Inflammatory macrophage treated with lipopolysaccharide for 4 hours (primary cell): ENCODE measurements at regions not wholly inside any gene's neighbourhood (a gene's known extent, or its start where the extent isn't known, plus 50 kb on each side); places are given as distances from the start of the nearest gene placed in this dataset.

ENCODE experiments used
- DNase-seq: peaks from one replicate; pipeline ENCODE4 v3.0.0-alpha.2; 2020

- no peak for DNase-seq
These were observed 856.9 kb upstream of the SEL1L start for GRCh38 chr14:82390586-82390985.

DNA sequence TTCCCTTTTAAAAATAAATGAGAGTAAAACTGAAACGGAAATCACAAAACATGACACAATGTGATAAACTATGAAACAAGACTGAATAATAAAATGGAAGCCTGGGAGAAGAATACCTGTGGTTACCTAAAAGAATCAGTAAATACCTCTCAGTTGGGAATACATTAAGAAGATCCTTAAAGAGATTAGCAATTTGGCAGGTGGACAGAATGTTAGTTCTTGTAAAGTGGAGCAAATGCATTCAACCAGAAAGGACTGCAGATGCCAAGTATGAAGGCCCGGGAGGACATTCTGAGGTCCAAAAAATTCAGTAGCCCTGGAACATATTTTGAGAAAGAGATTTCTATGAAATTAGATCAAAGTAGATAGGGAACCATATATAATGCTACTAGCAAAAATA is 861.3 kb upstream of the SEL1L start:
- no peak for DNase-seq

GRCh38 chr14:82398256-82398655 is 864.6 kb upstream of the SEL1L start:
- DNase-seq, result no peak

GRCh38 chr14:82403987-82404386 is 870.3 kb upstream of the SEL1L start:
- no peak for DNase-seq

GRCh38 chr14:82410064-82410463 is 876.4 kb upstream of the SEL1L start:
- DNase-seq, result no peak

GRCh38 chr14:82411298-82411697 is 877.6 kb upstream of the SEL1L start:
- DNase-seq, result no peak

- peak; percentile 3 for DNase-seq
These were observed 878.9 kb upstream of the SEL1L start for GRCh38 chr14:82412545-82412944.

GRCh38 chr14:82414853-82415539 is 881.3 kb upstream of the SEL1L start:
- no peak for DNase-seq

- DNase-seq, result no peak
These were observed 886.3 kb upstream of the SEL1L start for GRCh38 chr14:82419933-82420332.

- no peak for DNase-seq
These were observed 887.2 kb upstream of the SEL1L start for GRCh38 chr14:82420871-82421270.

- DNase-seq, result no peak
These were observed 887.6 kb upstream of the SEL1L start for GRCh38 chr14:82421286-82421685.

DNA sequence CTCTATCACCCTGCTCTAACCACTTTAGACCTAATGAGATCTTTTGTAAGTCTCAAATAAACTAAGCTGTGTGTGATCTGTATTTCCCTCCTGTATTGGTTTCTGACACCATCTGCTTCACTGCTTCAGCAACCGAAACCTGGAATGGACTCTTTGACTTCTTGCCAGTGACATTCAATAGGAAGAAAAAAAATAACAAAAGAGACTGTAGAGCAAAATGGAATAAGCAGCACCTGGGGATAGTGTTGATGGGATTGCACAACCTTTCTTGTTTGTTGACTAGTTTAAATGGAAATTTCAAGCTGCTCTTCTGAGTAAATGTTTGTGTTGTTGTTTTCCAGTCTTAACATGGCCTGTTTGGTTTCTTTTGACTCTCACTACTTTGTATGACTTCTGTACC is 888.6 kb upstream of the SEL1L start:
- DNase-seq, result no peak

GRCh38 chr14:82425261-82425660 is 891.6 kb upstream of the SEL1L start:
- DNase-seq, result no peak

DNA sequence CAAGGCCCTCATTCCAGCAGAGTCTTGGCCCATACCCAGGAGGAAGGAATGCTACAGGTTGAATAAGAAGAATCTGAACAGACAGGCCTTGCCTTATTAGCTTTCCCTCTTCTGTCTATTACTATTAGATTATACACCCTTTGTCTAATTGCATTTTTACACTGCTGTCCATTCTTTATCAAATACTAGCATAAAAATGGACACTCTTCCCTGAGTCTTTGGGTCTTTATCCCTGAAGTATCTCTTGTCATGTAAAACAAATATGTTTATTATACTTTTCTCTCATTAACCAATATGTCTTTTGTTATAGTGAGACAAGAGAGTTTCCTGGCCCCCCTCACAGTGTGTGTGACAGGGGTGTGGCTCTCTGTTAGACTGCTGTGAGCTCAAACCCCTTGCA is 897.4 kb upstream of the SEL1L start:
- no peak for DNase-seq

DNA sequence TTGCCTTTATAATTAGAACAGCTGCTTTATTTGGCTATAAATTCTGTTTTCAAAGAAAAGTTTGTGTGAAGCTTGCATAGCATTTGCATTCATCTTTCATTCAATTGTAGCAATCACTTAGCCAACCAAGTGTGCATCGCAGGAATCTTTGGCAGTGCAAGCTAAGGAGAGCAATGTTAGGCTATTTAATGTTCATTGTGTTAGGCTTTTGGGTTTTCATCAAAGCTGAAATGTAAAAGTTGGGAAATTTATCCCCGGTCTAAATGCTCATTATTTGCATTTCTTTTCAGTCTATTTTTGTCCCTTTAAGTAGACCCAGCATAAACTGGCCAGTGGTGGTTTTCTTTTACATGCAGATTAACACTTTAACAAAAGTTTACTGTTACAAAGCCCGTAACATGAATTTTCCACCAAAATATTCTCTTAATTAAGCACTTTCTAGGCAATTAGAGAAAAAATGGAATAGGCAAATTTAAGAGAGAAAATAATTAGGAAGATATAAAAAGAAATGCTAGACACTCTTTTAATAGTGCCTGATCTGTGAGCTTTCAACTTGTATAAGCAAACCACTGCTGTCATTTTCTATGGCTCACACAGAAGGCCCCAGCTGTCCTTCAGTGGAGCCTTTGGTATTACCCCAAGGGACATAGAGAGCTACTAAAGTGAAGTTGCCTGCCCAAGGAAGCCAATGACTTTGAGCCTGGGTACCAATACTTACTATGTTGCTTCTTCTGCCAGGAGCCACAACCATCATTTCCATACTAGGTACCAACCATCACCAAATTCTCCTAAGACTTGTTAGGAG is 898.9 kb upstream of the SEL1L start:
- DNase-seq, result no peak

- DNase-seq, result no peak
These were observed 904.8 kb upstream of the SEL1L start for GRCh38 chr14:82438436-82438835.

- no peak for DNase-seq
These were observed 907.6 kb upstream of the SEL1L start for GRCh38 chr14:82441270-82441669.

GRCh38 chr14:82445810-82446570 is 912.3 kb upstream of the SEL1L start:
- no peak for DNase-seq

DNA sequence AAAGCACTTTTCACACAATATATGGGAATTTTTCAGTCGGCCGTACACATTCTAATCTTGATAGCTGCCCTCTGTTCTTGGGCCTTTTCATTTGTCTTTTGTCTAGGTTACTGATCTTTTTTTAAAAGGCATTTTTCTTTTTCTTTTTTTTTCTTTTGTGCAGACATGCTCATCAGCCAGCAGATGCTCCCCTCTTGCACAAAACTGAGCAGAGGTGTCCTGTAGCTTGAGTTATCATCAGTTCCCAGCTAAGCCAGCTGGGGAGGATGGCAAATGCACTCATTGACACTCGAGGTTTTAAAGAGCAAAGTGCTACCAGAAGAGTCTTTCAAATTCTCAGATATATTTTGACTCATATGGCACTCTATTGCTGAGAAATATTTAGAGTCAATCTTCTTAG is 913.9 kb upstream of the SEL1L start:
- no peak for DNase-seq

GRCh38 chr14:82449926-82450468 is 916.3 kb upstream of the SEL1L start:
- DNase-seq, result no peak

GRCh38 chr14:82451675-82452074 is 918.0 kb upstream of the SEL1L start:
- no peak for DNase-seq

- no peak for DNase-seq
These were observed 948.7 kb upstream of the SEL1L start for GRCh38 chr14:82482345-82482744.

DNA sequence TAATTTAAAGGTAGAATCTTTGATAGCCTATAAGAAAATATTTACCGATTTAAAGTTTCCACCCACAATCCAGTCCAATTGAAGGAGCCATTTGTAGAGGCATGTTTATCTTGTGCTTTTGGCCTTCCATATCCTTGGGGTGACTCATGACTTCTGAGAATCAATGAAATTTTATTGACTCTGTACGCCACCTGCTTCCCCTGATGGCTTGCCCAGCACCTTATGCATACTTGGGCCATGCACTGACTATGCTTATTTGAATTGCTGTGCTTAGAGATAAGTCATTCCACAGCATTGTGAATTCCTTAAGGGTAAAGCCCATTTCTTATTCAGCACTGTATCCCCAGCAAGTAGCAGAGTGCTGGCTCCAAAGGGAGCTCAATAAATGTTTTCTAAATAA is 954.8 kb upstream of the SEL1L start:
- no peak for DNase-seq

DNA sequence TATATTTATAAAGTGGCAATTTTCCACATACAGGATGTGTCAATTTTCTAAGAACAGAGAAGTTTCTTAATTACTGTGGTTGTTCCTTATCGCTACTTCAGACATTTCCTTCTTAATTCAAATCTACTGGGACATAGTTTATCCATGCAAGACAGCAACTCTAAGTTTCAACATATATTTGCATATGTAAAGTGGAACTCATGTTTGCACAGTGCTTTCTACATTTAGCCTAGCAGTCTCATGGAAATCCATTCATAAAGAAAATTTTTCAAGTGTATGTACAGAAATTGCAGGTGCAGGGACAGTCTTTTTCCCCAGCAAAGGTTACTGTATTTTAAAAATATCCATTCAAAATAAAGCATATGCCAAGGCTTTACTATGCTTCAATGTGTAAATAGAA is 956.7 kb upstream of the SEL1L start:
- no peak for DNase-seq
